GM12875 (cell line): ENCODE measurements at regions not wholly inside any gene's neighbourhood (a gene's known extent, or its start where the extent isn't known, plus 50 kb on each side); places are given as distances from the start of the nearest gene placed in this dataset.

Experiments used
- H3K4me3 ChIP-seq: one replicate; pipeline ENCODE4 v1.5.1; 2011; ENCODE audit warnings: low read depth, low read length, control low read depth
- TF ChIP-seq, protein P1 (sequence below): IDR thresholded peaks from 2 replicates; pipeline ENCODE4 v1.5.1; 2011; ENCODE audit warnings: low read depth, mild to moderate bottlenecking, control low read depth, inconsistent platforms, low read length, moderate library complexity, borderline replicate concordance; ENCODE audit not compliant: insufficient read depth

- H3K4me3 ChIP-seq = no peak overlapping the region
- TF ChIP-seq, protein P1, sequence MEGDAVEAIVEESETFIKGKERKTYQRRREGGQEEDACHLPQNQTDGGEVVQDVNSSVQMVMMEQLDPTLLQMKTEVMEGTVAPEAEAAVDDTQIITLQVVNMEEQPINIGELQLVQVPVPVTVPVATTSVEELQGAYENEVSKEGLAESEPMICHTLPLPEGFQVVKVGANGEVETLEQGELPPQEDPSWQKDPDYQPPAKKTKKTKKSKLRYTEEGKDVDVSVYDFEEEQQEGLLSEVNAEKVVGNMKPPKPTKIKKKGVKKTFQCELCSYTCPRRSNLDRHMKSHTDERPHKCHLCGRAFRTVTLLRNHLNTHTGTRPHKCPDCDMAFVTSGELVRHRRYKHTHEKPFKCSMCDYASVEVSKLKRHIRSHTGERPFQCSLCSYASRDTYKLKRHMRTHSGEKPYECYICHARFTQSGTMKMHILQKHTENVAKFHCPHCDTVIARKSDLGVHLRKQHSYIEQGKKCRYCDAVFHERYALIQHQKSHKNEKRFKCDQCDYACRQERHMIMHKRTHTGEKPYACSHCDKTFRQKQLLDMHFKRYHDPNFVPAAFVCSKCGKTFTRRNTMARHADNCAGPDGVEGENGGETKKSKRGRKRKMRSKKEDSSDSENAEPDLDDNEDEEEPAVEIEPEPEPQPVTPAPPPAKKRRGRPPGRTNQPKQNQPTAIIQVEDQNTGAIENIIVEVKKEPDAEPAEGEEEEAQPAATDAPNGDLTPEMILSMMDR = no peak
Measured at GRCh38 chr18:59967878-59968277, 68.1 kb downstream of the PMAIP1 start.

GRCh38 chr18:59966913-59967312 is 67.1 kb downstream of the PMAIP1 start:
- TF ChIP-seq, protein P1 = no peak
- H3K4me3 ChIP-seq = no peak overlapping the region

DNA sequence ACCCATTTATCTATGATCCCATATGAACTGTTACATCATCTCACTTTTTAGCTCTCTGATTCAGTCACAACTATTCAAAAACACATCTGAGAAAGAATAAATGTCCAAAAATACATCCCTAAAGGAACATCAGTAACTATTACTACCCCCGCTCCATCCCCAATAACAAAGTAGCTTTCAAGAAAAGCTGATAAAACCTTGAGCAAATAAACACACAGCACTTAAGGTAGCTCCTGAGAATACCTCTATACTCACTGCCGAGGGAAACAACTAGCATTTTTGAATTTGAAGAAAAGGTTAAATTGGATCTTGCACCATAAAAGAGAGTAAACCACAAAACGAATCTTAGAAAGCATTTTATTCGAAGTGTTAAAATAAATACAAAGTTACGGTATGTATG is 63.4 kb downstream of the PMAIP1 start:
- TF ChIP-seq, protein P1 = no peak
- H3K4me3 ChIP-seq = no peak overlapping the region

- no peak overlapping the region for H3K4me3 ChIP-seq
- TF ChIP-seq, protein P1 = no peak
Measured at GRCh38 chr18:59961070-59961469, 61.3 kb downstream of the PMAIP1 start.

GRCh38 chr18:59960272-59960671 is 60.5 kb downstream of the PMAIP1 start:
- H3K4me3 ChIP-seq = no peak overlapping the region
- TF ChIP-seq, protein P1 = no peak

GRCh38 chr18:59959606-59960005 is 59.8 kb downstream of the PMAIP1 start:
- H3K4me3 ChIP-seq = no peak overlapping the region
- TF ChIP-seq, protein P1 = no peak

DNA sequence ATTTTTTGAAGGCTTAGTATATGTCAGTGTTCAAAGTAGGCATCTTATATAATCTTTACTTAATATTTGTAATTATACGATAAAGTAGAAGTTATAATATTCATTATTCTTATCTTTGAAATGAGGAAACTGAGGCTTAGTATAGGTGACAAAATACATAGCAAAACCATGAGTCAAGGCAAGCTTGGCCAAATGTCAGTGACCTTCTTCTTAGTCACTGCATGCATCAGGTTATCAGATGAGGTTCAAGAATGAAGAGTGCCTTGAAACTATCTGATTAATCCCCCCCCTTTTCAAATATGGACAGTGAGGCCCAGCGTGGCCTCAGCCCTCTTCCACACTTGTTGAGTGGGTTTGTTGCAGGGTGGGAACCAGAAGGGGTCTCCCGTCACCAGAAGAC is 59.3 kb downstream of the PMAIP1 start:
- H3K4me3 ChIP-seq = no peak overlapping the region
- TF ChIP-seq, protein P1 = no peak
